OCI-M2 (cell line): ENCODE measurements at regions not wholly inside any gene's neighbourhood (a gene's known extent, or its start where the extent isn't known, plus 50 kb on each side); places are given as distances from the start of the nearest gene placed in this dataset.

Source experiments
- DNase-seq: peaks from one replicate; lab custom pipeline; 2025; ENCODE audit not compliant: unreplicated experiment; lab: John Stamatoyannopoulos, UW

GRCh38 chr9:36763778-36764177, 191.1 kb downstream of the MELK start:
- DNase-seq = no peak

DNA sequence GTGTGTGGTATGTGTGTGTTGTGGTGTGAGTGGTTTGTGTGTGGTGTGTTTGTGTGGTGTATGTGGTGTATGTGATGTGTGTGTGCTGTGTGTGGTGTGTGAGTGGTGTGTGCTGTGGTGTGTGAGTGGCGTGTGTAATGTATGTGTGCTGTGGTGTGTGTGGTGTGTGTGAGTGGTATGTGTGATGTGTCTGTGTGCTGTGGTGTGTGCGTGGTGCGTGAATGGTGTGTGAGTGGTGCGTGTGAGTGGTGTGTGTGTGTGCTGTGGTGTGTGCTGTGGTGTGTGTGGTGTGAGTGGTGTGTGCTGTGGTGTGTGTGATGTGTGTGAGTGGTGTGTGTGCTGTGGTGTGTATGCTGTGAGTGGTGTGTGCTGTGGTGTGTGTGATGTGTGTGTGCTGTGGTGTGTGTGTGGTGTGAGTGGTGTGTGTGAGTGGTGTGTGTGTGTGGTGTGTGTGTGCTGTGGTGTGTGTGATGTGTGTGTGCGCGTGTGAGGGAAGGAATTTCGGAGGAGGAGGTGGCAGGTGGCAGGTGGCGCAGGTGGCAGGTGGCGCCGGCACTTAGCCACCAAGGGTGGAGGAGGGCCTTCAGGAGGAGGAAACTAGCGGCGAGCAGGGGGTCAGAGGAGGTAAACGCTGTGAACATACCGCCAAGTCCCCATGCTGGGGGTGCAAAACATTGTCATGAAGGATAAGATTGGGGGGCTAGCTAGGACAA, 191.8 kb downstream of the MELK start:
- no peak for DNase-seq

DNA sequence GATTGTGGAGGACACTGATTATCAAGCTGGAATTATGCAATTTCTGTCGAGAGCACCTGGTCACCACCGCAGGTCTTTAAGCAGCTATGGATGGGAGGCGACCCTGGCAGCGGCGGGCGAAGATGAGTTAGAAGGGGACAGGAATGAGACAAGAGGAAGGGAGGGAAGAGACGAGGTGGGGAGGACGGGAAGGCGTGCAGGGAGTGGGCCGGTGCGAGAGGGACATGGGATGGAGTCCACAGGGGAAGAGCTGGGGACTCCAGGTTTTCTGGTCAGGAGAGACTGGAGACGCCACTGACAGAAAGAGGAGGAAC, 192.3 kb downstream of the MELK start:
- DNase-seq = no peak

- no peak for DNase-seq
Observed at GRCh38 chr9:36765468-36766341, 193.0 kb downstream of the MELK start.

DNA sequence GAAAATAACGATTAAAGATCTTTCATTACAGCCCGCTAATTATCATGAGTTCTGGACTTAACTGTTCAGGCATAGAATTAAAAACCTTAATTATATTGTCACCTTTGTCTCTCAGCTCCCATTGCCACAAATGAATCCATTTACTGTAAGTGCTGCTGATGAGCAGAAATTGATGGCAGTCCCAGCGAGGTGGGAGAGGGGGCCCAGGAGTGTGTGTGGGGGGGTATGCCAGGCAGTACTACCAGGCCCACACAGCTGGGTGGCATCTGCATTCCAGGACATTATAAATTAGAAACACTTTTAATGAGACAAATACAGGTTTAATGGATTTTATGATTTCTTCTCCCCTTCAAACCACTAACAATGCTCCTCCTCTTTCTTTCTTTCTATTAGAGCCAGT, 196.0 kb downstream of the MELK start:
- DNase-seq = no peak

DNA sequence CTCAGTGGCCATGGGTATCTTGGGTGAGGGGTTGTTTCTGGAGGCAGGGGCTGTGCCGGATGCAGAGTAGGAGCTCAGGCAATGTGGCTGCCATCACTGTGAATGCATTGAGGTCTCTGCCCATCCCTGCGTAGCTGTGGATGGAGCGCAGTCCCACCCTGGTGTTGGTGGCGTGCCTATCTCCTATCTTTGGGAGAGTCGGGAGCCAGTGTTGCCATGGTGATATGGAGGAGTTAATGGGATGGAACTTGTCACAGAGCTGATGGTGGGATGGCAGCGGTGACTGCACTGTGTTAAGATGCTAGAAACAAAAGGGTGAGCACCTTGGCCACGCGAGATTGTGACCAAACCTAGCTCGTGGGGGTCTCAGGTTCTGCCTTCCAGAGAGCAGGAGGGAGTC, 197.3 kb downstream of the MELK start:
- DNase-seq = no peak

- DNase-seq = no peak
Observed at GRCh38 chr9:36772449-36773403, 200.0 kb downstream of the MELK start.

DNA sequence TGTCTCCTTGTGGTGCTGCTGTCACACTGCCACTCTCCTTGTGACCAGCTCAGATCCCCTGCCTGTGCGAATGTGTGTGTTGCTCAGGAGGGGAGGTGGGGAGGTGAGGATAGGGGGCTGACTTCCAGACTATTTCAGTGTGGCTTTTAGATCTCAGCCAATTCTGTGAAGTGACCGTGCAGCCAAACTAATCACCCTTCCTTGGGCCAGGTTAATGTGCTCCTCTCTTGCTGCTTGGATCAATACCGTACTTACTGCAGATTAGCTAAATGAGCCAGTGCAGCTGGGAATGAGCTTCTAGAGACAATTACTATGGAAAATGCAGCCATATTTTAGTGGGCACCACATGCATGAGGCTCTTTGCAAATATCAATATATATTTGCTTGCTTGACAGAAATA, 206.0 kb downstream of the MELK start:
- DNase-seq = no peak

DNA sequence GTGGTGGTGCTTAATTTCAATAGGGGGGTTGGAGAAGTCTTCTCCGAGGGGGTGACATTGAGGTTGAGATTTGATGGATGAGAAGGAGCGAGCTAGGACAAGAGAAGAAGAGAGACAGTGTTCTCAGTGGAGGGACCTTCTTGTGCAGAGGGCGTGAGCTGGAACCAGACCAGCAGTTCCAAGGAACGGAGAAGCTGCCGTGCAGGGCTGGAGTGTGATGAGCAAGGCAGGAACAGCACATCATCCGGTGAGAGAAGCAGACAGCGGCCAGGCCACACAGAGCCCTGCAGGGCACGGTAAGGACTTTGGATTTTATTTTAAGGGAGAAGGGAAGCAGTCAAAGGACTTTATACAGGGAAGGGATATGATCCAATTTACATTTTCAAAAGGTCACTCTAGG, 206.9 kb downstream of the MELK start:
- no peak for DNase-seq

DNA sequence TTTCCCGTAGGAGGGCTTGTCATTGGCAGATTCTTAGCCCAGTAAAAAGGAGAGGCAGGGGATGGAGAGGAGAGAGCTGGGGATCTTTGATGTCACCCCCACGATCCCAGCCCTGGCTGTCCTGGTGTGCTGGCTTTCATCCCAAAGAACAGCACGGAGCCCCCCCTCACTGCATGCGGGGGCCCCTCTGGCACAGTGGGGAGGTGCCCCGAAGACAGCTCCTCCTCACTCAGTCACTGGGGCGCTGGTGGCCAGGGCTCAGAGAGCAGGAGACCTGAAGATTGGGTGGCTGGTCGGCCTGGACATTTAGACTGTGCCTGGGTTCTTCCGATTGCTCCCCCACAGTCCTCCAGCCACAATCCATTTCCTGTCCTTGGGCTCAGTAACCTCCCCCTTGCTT, 207.5 kb downstream of the MELK start:
- no peak for DNase-seq

DNA sequence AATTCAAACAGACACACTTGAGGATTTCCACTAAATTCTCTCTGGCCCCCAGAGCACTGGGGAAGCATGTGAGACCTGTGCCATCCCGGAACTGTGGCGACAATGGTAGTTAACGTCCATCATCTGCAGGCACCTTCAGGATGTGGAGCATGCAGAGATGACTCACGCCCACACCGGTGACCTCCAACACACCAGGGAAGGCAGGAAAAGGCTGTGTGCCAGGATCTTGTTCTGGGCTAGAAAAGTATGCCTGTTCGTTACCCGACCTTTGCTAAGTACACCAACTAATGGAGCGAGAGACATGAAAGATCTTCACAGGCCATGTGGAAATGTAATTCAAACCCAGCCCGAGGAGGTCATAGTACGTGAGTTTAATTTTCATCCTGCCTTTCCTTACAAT, 208.8 kb downstream of the MELK start:
- no peak for DNase-seq
